HL-60 (cell line): ENCODE measurements at regions not wholly inside any gene's neighbourhood (a gene's known extent, or its start where the extent isn't known, plus 50 kb on each side); places are given as distances from the start of the nearest gene placed in this dataset.

Experiments
- DNase-seq, 2 experiments: peaks; one replicate each; pipeline ENCODE4 v3.0.0-alpha.2; 2010 to 2020; ENCODE audit warnings: low read depth in 1 of 2, low spot score in 1 of 2
- H3K27ac ChIP-seq: fragments of 250-450 bp; sonication (Bioruptor Pico); replicated peaks from 2 replicates; pipeline ENCODE4 v1.5.1; 2020; ENCODE audit warnings: mild to moderate bottlenecking, moderate library complexity
- H3K27me3 ChIP-seq: fragments of 250-450 bp; sonication (Bioruptor Pico); 2 replicates; pipeline ENCODE4 v1.5.1; 2021; ENCODE audit warnings: mild to moderate bottlenecking, moderate library complexity; ENCODE audit not compliant: insufficient read depth, poor library complexity, severe bottlenecking
- H3K4me3 ChIP-seq: replicated peaks from 2 replicates; pipeline ENCODE4 v1.5.1; 2011; ENCODE audit warnings: mild to moderate bottlenecking, control low read depth, low read length; ENCODE audit not compliant: insufficient read depth
- CTCF ChIP-seq: IDR thresholded peaks from one replicate; pipeline ENCODE4 v1.5.1; 2011; ENCODE audit warnings: low read length, control low read depth, inconsistent platforms; ENCODE audit not compliant: insufficient read depth
- GABPA ChIP-seq: IDR thresholded peaks from 2 replicates; pipeline ENCODE4 v1.6.1; 2012; ENCODE audit warnings: low read depth
- POLR2AphosphoS5 ChIP-seq: IDR thresholded peaks from 2 replicates; pipeline ENCODE4 v1.6.1; 2012; ENCODE audit warnings: low read depth
- SPI1 ChIP-seq: IDR thresholded peaks from 2 replicates; pipeline ENCODE4 v1.6.1; 2012; ENCODE audit warnings: low read depth, mild to moderate bottlenecking, borderline replicate concordance
- TF ChIP-seq, protein P1 (sequence below): IDR thresholded peaks from 2 replicates; pipeline ENCODE4 v1.6.1; 2012; ENCODE audit warnings: low read depth; ENCODE audit not compliant: insufficient replicate concordance

- no peak overlapping the region for H3K4me3 ChIP-seq
- H3K27ac ChIP-seq, result no peak overlapping the region
- no peak for DNase-seq
- no peaks in the 10 kb centered on the region for H3K27me3 ChIP-seq
- TF ChIP-seq CTCF, result no peak
- TF ChIP-seq GABPA, result no peak
- TF ChIP-seq POLR2AphosphoS5, result no peak
- TF ChIP-seq SPI1, result no peak
- TF ChIP-seq, protein P1, sequence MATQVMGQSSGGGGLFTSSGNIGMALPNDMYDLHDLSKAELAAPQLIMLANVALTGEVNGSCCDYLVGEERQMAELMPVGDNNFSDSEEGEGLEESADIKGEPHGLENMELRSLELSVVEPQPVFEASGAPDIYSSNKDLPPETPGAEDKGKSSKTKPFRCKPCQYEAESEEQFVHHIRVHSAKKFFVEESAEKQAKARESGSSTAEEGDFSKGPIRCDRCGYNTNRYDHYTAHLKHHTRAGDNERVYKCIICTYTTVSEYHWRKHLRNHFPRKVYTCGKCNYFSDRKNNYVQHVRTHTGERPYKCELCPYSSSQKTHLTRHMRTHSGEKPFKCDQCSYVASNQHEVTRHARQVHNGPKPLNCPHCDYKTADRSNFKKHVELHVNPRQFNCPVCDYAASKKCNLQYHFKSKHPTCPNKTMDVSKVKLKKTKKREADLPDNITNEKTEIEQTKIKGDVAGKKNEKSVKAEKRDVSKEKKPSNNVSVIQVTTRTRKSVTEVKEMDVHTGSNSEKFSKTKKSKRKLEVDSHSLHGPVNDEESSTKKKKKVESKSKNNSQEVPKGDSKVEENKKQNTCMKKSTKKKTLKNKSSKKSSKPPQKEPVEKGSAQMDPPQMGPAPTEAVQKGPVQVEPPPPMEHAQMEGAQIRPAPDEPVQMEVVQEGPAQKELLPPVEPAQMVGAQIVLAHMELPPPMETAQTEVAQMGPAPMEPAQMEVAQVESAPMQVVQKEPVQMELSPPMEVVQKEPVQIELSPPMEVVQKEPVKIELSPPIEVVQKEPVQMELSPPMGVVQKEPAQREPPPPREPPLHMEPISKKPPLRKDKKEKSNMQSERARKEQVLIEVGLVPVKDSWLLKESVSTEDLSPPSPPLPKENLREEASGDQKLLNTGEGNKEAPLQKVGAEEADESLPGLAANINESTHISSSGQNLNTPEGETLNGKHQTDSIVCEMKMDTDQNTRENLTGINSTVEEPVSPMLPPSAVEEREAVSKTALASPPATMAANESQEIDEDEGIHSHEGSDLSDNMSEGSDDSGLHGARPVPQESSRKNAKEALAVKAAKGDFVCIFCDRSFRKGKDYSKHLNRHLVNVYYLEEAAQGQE, result no peak
Observed at GRCh38 chr3:29169451-29169850, 111.4 kb upstream of the RBMS3 start.

GRCh38 chr3:29171043-29171990 lies 109.6 kb upstream of the RBMS3 start:
- TF ChIP-seq SPI1, result no peak; the same call in 1 of the 2 replicates
- H3K27ac ChIP-seq, result no peak overlapping the region
- H3K4me3 ChIP-seq, result no peak overlapping the region
- no peaks in the 10 kb centered on the region for H3K27me3 ChIP-seq
- DNase-seq, result no peak

DNA sequence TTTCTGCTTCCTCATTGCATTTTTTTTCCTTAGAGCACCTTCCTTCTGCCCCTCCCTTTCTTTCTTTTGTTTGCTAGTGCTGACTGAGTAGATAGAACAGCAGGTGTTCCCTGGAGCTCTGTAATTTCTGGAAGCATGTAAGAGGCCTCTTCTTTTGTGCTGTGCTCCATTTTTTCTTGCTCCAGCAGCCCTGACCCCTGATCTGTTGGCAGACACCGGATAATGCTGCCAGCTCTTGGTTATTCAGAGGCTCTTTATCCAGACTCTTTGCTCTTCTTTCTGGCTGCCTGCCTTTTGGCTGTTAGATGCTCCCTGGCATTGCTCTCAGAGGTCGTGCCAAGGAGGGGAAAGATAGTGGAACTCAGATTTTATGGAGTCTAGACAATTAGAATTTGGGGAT lies 104.4 kb upstream of the RBMS3 start:
- no peak overlapping the region for H3K4me3 ChIP-seq
- no peaks in the 10 kb centered on the region for H3K27me3 ChIP-seq
- TF ChIP-seq CTCF, result no peak
- no peak for TF ChIP-seq SPI1
- TF ChIP-seq POLR2AphosphoS5, result no peak
- TF ChIP-seq GABPA, result no peak
- TF ChIP-seq, protein P1, result no peak
- DNase-seq, result no peak
- no peak overlapping the region for H3K27ac ChIP-seq

- TF ChIP-seq GABPA (no peak), POLR2AphosphoS5 (no peak), SPI1 (no peak), CTCF (no peak)
- TF ChIP-seq, protein P1, result no peak
- H3K27ac ChIP-seq, result no peak overlapping the region
- DNase-seq, result no peak
- H3K4me3 ChIP-seq, result no peak overlapping the region
- H3K27me3 ChIP-seq, result no peaks in the 10 kb centered on the region
Observed at GRCh38 chr3:29178809-29179793, 101.8 kb upstream of the RBMS3 start.
